Lung (tissue), 11 donors: ENCODE measurements at regions not wholly inside any gene's neighbourhood (a gene's known extent, or its start where the extent isn't known, plus 50 kb on each side); places are given as distances from the start of the nearest gene placed in this dataset.

Source experiments
- ATAC-seq: fragments of 200-7000 bp; cut with Tn5 transposase; one replicate; pipeline ENCODE4 v1.9.1; 2020; ENCODE audit warnings: moderate number of reproducible peaks; ENCODE audit not compliant: insufficient read depth, low FRiP score
- DNase-seq, 3 donors: peaks; one replicate each; pipeline ENCODE4 v3.0.0-alpha.2; 2013 to 2017
- H3K27ac ChIP-seq, 2 donors: one replicate each; pipeline ENCODE4 v1.5.1; 2013; ENCODE audit warnings: mild to moderate bottlenecking in 2 of 2, moderate library complexity in 2 of 2, control low read depth in 1 of 2, inconsistent platforms in 1 of 2, low read depth in 1 of 2, low read length in 1 of 2
- H3K27me3 ChIP-seq, 3 donors: one replicate each; pipeline ENCODE4 v1.5.1; 2013; ENCODE audit warnings: low read length in 2 of 3; ENCODE audit not compliant: control insufficient read depth in 3 of 3, insufficient read depth in 3 of 3
- H3K36me3 ChIP-seq, 4 donors: one replicate each; pipeline ENCODE4 v1.5.1; 2013; ENCODE audit warnings: low read length in 4 of 4, mild to moderate bottlenecking in 1 of 4, moderate library complexity in 1 of 4; ENCODE audit not compliant: control insufficient read depth in 4 of 4, insufficient read depth in 4 of 4
- H3K4me1 ChIP-seq, 5 donors: one replicate each; pipeline ENCODE4 v1.5.1; 2013; ENCODE audit warnings: low read length in 5 of 5, mild to moderate bottlenecking in 2 of 5, moderate library complexity in 1 of 5; ENCODE audit not compliant: control insufficient read depth in 5 of 5, insufficient read depth in 5 of 5
- H3K4me3 ChIP-seq: one replicate; pipeline ENCODE4 v1.5.1; 2013; ENCODE audit warnings: mild to moderate bottlenecking, control low read depth, moderate library complexity
- H3K9ac ChIP-seq, 2 donors: one replicate each; pipeline ENCODE4 v1.5.1; 2013; ENCODE audit warnings: low read length in 2 of 2, control low read depth in 1 of 2; ENCODE audit not compliant: insufficient read depth in 1 of 2
- H3K9me3 ChIP-seq, 4 donors: one replicate each; pipeline ENCODE4 v1.5.1; 2013; ENCODE audit warnings: low read length in 3 of 4, mild to moderate bottlenecking in 1 of 4, moderate library complexity in 1 of 4; ENCODE audit not compliant: control insufficient read depth in 4 of 4, insufficient read depth in 3 of 4
- WGBS, 2 donors: extraction: QIAGEN DNeasy Blood & Tissue Kit; methylation state at CpG; one replicate each; pipeline ENCODE4 v1.1.7; 2013; 5-methylcytosine and 5-hydroxymethylcytosine counted together
- TF ChIP-seq, protein P1 (sequence below): IDR thresholded peaks from 2 replicates; pipeline ENCODE4 v1.5.1; 2012; ENCODE audit warnings: mild to moderate bottlenecking; ENCODE audit errors: control extremely low read depth, extremely low read depth
- donor health status: control.
- donor health status: control.
- donor health status: Bipolar disorder and iron deficiency.
- donor health status: healthy.
- donor health status: DM: yes; HTN: yes; CAD: no.

DNA sequence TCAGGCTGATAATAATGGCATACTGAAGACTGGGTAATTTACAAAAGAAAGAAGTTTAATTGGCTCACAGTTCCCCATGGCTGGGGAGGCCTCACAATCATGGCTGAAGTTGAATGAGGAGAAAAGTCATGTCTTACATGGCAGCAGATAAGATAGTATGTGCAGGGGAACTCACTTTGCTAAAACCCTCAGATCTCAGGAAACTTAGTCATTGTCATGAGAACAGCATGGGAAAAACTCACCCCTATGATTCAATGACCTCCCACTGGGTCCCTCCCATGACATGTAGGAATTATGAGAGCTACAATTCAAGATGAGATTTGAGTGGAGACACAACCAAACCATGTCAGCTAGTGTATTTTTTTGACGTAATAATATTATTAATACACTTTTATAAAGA lies 149.8 kb upstream of the BOD1L1 start:
- Histone ChIP-seq H3K9ac (no peak overlapping the region), H3K4me1 (no peaks in the 10 kb centered on the region), H3K9me3 (peaks cover 0 to 7% (median 0%) of the 10 kb centered on the region in 4 donors), H3K36me3 (no peaks in the 10 kb centered on the region), H3K27me3 (no peaks in the 10 kb centered on the region), H3K4me3 (no peak overlapping the region), H3K27ac (no peak overlapping the region)
- ATAC-seq: no peak
- no peak for DNase-seq
- WGBS, 2 donors: 48 to 52% methylated on average over 1 of the region's 1 CpG
- TF ChIP-seq, protein P1, sequence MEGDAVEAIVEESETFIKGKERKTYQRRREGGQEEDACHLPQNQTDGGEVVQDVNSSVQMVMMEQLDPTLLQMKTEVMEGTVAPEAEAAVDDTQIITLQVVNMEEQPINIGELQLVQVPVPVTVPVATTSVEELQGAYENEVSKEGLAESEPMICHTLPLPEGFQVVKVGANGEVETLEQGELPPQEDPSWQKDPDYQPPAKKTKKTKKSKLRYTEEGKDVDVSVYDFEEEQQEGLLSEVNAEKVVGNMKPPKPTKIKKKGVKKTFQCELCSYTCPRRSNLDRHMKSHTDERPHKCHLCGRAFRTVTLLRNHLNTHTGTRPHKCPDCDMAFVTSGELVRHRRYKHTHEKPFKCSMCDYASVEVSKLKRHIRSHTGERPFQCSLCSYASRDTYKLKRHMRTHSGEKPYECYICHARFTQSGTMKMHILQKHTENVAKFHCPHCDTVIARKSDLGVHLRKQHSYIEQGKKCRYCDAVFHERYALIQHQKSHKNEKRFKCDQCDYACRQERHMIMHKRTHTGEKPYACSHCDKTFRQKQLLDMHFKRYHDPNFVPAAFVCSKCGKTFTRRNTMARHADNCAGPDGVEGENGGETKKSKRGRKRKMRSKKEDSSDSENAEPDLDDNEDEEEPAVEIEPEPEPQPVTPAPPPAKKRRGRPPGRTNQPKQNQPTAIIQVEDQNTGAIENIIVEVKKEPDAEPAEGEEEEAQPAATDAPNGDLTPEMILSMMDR: no peak

- peaks cover 0 to 7% (median 0%) of the 10 kb centered on the region in 4 donors for H3K9me3 ChIP-seq
- WGBS, 2 donors: 80 to 96% methylated on average over 1 of the region's 1 CpG
- H3K4me1 ChIP-seq: no peaks in the 10 kb centered on the region
Observed at GRCh38 chr4:13778367-13778766, 150.8 kb upstream of the BOD1L1 start.

GRCh38 chr4:13782231-13782630 lies 154.7 kb upstream of the BOD1L1 start:
- Histone ChIP-seq H3K27ac (no peak overlapping the region), H3K27me3 (no peaks in the 10 kb centered on the region), H3K4me3 (no peak overlapping the region), H3K36me3 (no peaks in the 10 kb centered on the region), H3K9ac (no peak overlapping the region), H3K4me1 (no peaks in the 10 kb centered on the region), H3K9me3 (peaks cover 0 to 2% (median 0%) of the 10 kb centered on the region in 4 donors)
- DNase-seq: peak in 2 of 3 donors; percentile 5 to 26
- ATAC-seq: no peak
- TF ChIP-seq, protein P1: no peak
- 70 to 86% methylated on average over 2 of the region's 2 CpGs for WGBS, 2 donors

More at GRCh38 chr4:13778367-13778766, 150.8 kb upstream of the BOD1L1 start:
- H3K36me3 ChIP-seq: no peaks in the 10 kb centered on the region
- no peak for ATAC-seq
- TF ChIP-seq, protein P1: no peak
- no peaks in the 10 kb centered on the region for H3K27me3 ChIP-seq
- H3K27ac ChIP-seq: no peak overlapping the region
- H3K9ac ChIP-seq: no peak overlapping the region
- no peak for DNase-seq
- no peak overlapping the region for H3K4me3 ChIP-seq

GRCh38 chr4:13783800-13784411 lies 156.4 kb upstream of the BOD1L1 start:
- TF ChIP-seq, protein P1: no peak
- Histone ChIP-seq H3K27me3 (no peaks in the 10 kb centered on the region), H3K9me3 (peaks cover 0 to 2% (median 0%) of the 10 kb centered on the region in 4 donors), H3K9ac (no peak overlapping the region), H3K4me1 (no peaks in the 10 kb centered on the region), H3K27ac (no peak overlapping the region), H3K36me3 (no peaks in the 10 kb centered on the region), H3K4me3 (no peak overlapping the region)
- no peak for ATAC-seq
- no peak for DNase-seq
- WGBS, 2 donors: 49 to 60% methylated on average over 8 of the region's 8 CpGs
